Ishikawa (cell line): ENCODE measurements at regions not wholly inside any gene's neighbourhood (a gene's known extent, or its start where the extent isn't known, plus 50 kb on each side); places are given as distances from the start of the nearest gene placed in this dataset.

Source experiments
- CEBPB ChIP-seq: IDR thresholded peaks from 2 replicates; pipeline ENCODE4 v1.6.1; 2012
- FOXM1 ChIP-seq: IDR thresholded peaks from 2 replicates; pipeline ENCODE4 v1.6.1; 2012; ENCODE audit warnings: low read depth, borderline replicate concordance
- TAF1 ChIP-seq: IDR thresholded peaks from 2 replicates; pipeline ENCODE4 v1.6.1; 2012; ENCODE audit warnings: low read depth, mild to moderate bottlenecking
- TCF12 ChIP-seq: IDR thresholded peaks from 2 replicates; pipeline ENCODE4 v1.6.1; 2012; ENCODE audit warnings: low read depth

- TF ChIP-seq TCF12 (no peak), TAF1 (no peak), CEBPB (no peak), FOXM1 (no peak)
These were observed 599.0 kb upstream of the SYT4 start for GRCh38 chr18:43876286-43876685.
